Adrenal gland (tissue), 9 donors: ENCODE measurements at regions not wholly inside any gene's neighbourhood (a gene's known extent, or its start where the extent isn't known, plus 50 kb on each side); places are given as distances from the start of the nearest gene placed in this dataset.
A peak's percentile ranks its signal among the peaks of the same experiment; 100 is the strongest.

Experiments used
- DNase-seq, 7 donors: peaks; one replicate each; pipeline ENCODE4 v3.0.0-alpha.2; 2019 to 2020
- H3K27ac ChIP-seq, 5 donors: fragments of 200-600 bp; sonication (generic) in 4 of 5; 1 replicate in 3 of 5; 2 replicates in 2 of 5; pipeline versions ENCODE4 v1.5.1 to v1.8.0; 2016 to 2020; ENCODE audit warnings: mild to moderate bottlenecking in 1 of 5
- H3K27me3 ChIP-seq: fragments of 200-600 bp; 2 replicates; pipeline ENCODE4 v1.8.0; 2021
- H3K36me3 ChIP-seq, 2 donors: fragments of 200-600 bp; replicated peaks in 1 of 2; 1 replicate in 1 of 2; 2 replicates in 1 of 2; pipeline versions ENCODE4 v1.5.1 to v1.8.0; 2018 to 2022
- H3K4me1 ChIP-seq, 2 donors: fragments of 200-600 bp; replicated peaks in 1 of 2; 1 replicate in 1 of 2; 2 replicates in 1 of 2; pipeline versions ENCODE4 v1.5.1 to v1.8.0; 2018 to 2021
- H3K4me3 ChIP-seq, 4 donors: fragments of 200-600 bp; sonication (generic) in 3 of 4; one replicate each; pipeline ENCODE4 v1.5.1; 2016 to 2018
- H3K9me3 ChIP-seq, 3 donors: fragments of 200-600 bp; sonication (generic) in 1 of 3; replicated peaks in 1 of 3; 1 replicate in 2 of 3; 2 replicates in 1 of 3; pipeline versions ENCODE4 v1.5.1 to v1.8.0; 2016 to 2021
- POLR2A ChIP-seq, 2 donors: fragments of 450-650 bp; IDR thresholded peaks; one replicate each; pipeline ENCODE4 v1.6.1; 2017; ENCODE audit warnings: antibody characterized with exemption in 2 of 2, mild to moderate bottlenecking in 2 of 2, moderate library complexity in 1 of 2
- WGBS, 4 donors: extraction: QIAGEN DNeasy Blood & Tissue Kit in 2 of 4; methylation state at CpG; one replicate each; pipeline versions ENCODE4 v1.1.5 to v1.1.7; 2013 to 2017; 5-methylcytosine and 5-hydroxymethylcytosine counted together
- intact Hi-C, 2 donors: fragments of 100-400 bp; cut with DNase I; formaldehyde crosslinking; loops; one replicate each; pipeline versions ENCODE4 v1.14.1 to v1.15.0; 2022 to 2023
- TF ChIP-seq, protein P1 (sequence below), 6 experiments: fragments of 450-650 bp in 4 of 6; fragments of 200-600 bp in 2 of 6; sonication (generic) in 1 of 6; IDR thresholded peaks; 1 replicate in 5 of 6; 2 replicates in 1 of 6; pipeline versions ENCODE4 v1.5.1 to v1.8.0; 2016 to 2021; ENCODE audit warnings: antibody characterized with exemption in 6 of 6, mild to moderate bottlenecking in 2 of 6, moderate library complexity in 1 of 6
- donor health status: healthy with polysubstance abuse.
- donor health status: Bipolar disorder and iron deficiency.
- donor health status: DM: yes; HTN: yes; CAD: no.
- donor health status: DM: no; HTN: no; CAD: no.
- donor health status: DM: no; HTN: no; CAD: no.

DNA sequence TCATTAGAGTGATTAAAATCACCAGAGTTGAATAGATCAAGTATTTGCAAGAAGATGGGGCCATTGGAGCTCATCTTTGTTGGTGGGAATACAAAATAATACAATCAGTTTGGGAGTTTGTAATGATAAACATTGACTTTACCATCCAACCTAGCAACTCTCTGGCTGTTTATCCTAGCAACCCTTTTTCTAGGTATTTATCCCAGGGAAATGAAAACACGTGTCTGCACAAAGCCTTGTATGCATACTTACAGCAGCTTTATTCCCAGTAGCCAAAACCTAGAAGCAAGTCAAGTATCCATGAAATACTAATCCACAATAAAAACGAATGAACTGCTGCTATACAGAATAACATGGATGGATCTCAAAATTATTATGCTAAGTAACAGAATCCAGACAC is 152.7 kb upstream of the DAB2 start:
- no peak overlapping the region for H3K27ac ChIP-seq
- WGBS, 4 donors = 24 to 42% (median 34%) methylated on average over 2 of the region's 2 CpGs
- H3K4me3 ChIP-seq = no peak overlapping the region
- intact Hi-C loops = no loop called here
- no peaks in the 10 kb centered on the region for H3K36me3 ChIP-seq
- no peaks in the 10 kb centered on the region for H3K27me3 ChIP-seq
- no peaks in the 10 kb centered on the region for H3K9me3 ChIP-seq
- no peak for DNase-seq
- no peak for TF ChIP-seq POLR2A (IDR thresholded peaks at IDR 0.05)
- no peaks in the 10 kb centered on the region for H3K4me1 ChIP-seq

DNA sequence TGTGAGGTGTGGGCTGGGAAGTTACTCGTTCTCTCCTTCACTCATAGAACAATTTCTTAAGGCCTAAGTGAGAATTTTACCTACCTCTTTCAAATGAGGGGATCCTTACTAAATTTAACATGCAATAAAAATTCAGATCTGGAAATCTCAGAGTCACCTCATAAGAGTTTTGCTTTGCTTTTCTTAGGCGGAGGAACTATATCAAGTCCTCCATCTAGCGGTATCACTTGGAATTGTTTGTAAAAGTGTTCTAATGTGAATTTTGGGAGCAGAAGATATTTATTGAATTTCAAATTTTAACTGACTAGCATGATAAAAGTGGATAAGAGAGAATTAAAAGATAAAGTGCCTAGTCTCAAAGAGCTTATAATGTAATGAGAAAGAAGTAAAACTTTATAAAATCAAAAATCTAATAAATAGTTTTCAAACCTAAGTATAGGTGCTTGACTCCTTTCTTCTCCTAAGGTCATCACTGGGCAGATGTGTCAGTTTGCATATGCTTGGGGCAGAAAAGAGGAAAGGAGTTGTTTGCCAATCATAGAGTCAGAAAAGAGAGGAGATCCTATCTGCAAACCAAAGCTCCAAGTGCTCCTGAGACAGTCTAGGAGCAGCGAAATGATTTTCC is 145.7 kb upstream of the DAB2 start:
- H3K27ac ChIP-seq = no peak overlapping the region
- no peak overlapping the region for H3K4me3 ChIP-seq
- H3K36me3 ChIP-seq = no peaks in the 10 kb centered on the region
- H3K9me3 ChIP-seq = no peaks in the 10 kb centered on the region
- intact Hi-C loops = loop anchor here (5.0 kb wide), 1 partner anchor 353 kb away; the partner anchor contains the start of gene FYB1 (in 2 of the 2)
- TF ChIP-seq POLR2A (IDR thresholded peaks at IDR 0.05) = no peak
- TF ChIP-seq, protein P1, sequence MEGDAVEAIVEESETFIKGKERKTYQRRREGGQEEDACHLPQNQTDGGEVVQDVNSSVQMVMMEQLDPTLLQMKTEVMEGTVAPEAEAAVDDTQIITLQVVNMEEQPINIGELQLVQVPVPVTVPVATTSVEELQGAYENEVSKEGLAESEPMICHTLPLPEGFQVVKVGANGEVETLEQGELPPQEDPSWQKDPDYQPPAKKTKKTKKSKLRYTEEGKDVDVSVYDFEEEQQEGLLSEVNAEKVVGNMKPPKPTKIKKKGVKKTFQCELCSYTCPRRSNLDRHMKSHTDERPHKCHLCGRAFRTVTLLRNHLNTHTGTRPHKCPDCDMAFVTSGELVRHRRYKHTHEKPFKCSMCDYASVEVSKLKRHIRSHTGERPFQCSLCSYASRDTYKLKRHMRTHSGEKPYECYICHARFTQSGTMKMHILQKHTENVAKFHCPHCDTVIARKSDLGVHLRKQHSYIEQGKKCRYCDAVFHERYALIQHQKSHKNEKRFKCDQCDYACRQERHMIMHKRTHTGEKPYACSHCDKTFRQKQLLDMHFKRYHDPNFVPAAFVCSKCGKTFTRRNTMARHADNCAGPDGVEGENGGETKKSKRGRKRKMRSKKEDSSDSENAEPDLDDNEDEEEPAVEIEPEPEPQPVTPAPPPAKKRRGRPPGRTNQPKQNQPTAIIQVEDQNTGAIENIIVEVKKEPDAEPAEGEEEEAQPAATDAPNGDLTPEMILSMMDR (IDR thresholded peaks at IDR 0.05) = peak; percentile 68 to 83 (median 74)
- H3K27me3 ChIP-seq = no peaks in the 10 kb centered on the region
- WGBS, 4 donors = 26 to 31% (median 30%) methylated on average over 4 of the region's 4 CpGs
- no peaks in the 10 kb centered on the region for H3K4me1 ChIP-seq
- DNase-seq = no peak

DNA sequence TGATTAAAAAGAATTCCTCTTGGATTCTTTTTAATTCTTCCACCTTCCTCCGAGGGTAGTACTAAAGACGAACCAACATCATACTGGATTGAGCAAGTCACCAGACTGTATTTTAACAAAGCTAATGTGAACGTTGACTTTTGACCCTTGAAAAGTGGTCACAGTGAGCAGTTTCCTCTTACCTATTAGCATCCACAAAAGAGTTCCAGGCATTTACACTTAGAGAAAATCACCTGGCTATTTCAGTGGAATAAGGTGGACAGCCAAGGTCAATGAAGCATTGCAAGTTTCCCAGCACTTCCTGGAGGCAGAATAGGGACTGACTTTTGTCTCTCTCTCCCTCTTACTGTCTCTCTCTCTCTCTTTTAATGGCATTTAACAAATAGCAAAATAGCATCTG is 145.1 kb upstream of the DAB2 start:
- 57 to 64% (median 60%) methylated on average over 3 of the region's 3 CpGs for WGBS, 4 donors
- Histone ChIP-seq H3K4me3 (no peak overlapping the region), H3K36me3 (no peaks in the 10 kb centered on the region), H3K27me3 (no peaks in the 10 kb centered on the region), H3K27ac (no peak overlapping the region), H3K4me1 (no peaks in the 10 kb centered on the region), H3K9me3 (no peaks in the 10 kb centered on the region)
- intact Hi-C loops = loop anchor here (5.0 kb wide), 1 partner anchor 353 kb away; the partner anchor contains the start of gene FYB1 (in 2 of the 2)
- TF ChIP-seq, protein P1 (IDR thresholded peaks at IDR 0.05) = no peak
- TF ChIP-seq POLR2A (IDR thresholded peaks at IDR 0.05) = no peak
- DNase-seq = no peak

DNA sequence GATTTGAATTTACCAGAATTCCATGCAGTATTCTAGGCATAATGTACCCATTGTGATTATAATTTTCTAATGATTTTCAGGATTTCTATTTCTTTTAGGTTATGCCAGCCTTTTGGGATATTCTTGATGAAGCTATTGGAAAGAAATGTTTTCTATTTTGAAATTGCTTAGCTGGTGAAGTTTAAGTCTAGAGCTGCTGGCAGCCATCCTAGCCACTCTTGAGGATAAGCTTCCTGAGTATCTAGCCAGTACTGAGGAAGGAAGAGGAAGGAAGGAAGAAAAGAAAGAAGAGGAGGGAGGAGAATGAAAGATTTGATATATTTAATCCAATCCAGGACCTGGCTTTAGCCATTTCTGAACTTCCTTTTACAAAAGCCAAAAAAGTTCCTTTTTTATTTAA is 142.1 kb upstream of the DAB2 start:
- H3K4me1 ChIP-seq = no peaks in the 10 kb centered on the region
- TF ChIP-seq, protein P1 (IDR thresholded peaks at IDR 0.05) = no peak
- TF ChIP-seq POLR2A (IDR thresholded peaks at IDR 0.05) = no peak
- H3K9me3 ChIP-seq = no peaks in the 10 kb centered on the region
- no peak overlapping the region for H3K27ac ChIP-seq
- intact Hi-C loops = no loop called here
- H3K27me3 ChIP-seq = no peaks in the 10 kb centered on the region
- DNase-seq = peak in 1 of 7 donors; percentile 7
- no peaks in the 10 kb centered on the region for H3K36me3 ChIP-seq
- H3K4me3 ChIP-seq = no peak overlapping the region

DNA sequence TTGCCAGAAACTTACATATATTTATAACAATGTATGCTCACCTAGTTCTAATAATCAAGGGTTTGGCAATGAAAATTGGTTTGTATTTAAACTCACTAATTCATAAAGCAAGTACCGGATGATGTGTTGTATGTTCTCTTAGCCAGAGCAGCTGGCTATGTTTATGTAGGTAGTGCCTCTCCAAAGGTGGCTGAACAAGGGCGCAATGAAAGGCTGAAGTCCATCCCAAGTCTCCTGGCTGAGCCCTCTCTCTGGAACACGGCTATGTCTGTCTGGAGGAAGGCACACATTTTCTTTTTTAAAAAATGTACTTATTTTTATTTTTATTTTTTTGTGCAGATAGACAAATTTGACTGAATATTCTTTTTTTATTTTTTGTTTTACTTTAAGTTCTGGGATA is 141.2 kb upstream of the DAB2 start:
- intact Hi-C loops = no loop called here
- no peak overlapping the region for H3K27ac ChIP-seq
- WGBS, 4 donors = 88 to 97% (median 94%) methylated on average over 3 of the region's 3 CpGs
- H3K4me1 ChIP-seq = no peaks in the 10 kb centered on the region
- no peak for TF ChIP-seq POLR2A (IDR thresholded peaks at IDR 0.05)
- TF ChIP-seq, protein P1 (IDR thresholded peaks at IDR 0.05) = no peak
- H3K36me3 ChIP-seq = no peaks in the 10 kb centered on the region
- no peak overlapping the region for H3K4me3 ChIP-seq
- H3K9me3 ChIP-seq = no peaks in the 10 kb centered on the region
- DNase-seq = no peak
- no peaks in the 10 kb centered on the region for H3K27me3 ChIP-seq
